ENCODE measurements at regions not wholly inside any gene's neighbourhood (a gene's known extent, or its start where the extent isn't known, plus 50 kb on each side); places are given as distances from the start of the nearest gene placed in this dataset.

- intact Hi-C loops (cut with micrococcal nuclease) = no loop called here
Measured at GRCh38 chr3:178060407-178060806, 475.8 kb upstream of the KCNMB2 start.

- intact Hi-C loops (cut with micrococcal nuclease) = no loop called here
Measured at GRCh38 chr3:178062126-178062525, 474.1 kb upstream of the KCNMB2 start.

DNA sequence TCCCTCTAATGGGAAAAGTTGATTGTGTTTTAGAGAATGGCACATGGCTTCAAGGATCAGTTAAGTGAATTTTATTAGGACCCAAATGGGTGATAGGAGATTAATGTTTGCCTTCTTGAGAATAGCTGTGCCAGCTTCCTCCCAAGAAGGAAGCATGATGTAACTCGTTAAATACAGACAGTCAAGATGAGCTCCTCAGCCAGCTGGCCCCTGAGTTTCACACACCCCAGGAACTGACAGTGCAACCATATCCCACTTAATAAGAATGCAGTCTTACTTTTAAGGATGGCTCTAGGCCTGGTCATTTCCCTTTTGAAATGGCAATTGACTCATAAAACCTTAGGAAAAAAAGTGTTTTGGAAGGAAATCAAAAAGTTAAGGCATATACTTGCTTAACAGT is 472.8 kb upstream of the KCNMB2 start:
- intact Hi-C loops (cut with micrococcal nuclease) = no loop called here

- intact Hi-C loops (cut with micrococcal nuclease) = no loop called here
Measured at GRCh38 chr3:178067721-178068120, 468.5 kb upstream of the KCNMB2 start.

DNA sequence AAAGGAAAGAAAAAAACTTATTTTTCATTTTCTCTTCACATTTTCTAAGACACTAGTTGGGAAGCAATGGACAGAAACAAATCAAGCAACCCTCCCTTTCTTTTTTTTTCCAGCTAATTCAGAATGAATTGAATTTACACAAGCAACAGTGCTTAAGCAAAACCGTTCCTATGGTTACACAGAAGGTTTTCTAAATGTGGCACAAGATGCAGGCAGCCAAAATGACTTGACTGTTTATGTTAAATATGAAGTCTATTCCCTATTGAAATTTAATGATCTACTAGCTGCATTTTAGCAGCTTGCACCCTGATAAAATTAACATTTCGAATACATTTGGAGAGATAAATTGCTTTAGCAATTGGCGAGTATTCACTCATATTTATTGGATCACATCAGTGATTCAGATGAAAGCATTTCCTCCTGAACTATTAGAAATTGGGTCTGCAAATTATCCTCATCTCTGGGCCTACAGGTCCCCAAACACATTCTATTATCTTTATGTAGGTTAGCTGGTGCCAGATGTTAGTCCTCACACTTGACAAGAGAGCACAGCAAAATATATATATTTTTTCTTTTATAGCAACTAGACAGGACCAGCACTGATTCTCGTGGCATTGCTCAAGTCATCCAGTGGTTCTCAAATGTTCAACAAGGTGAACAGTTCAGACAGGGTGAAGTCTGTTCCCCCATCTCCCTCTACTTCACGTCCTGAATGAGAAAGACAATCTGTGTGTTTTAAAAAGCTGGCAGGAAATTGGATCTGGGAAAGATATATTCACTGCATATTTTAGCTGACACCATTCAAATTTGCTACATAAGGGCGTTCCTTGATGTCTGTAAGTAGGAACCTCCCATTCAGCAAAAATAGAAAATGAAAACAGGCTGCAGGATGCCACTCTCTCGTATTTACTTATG is 463.6 kb upstream of the KCNMB2 start:
- intact Hi-C loops (cut with micrococcal nuclease) = no loop called here

DNA sequence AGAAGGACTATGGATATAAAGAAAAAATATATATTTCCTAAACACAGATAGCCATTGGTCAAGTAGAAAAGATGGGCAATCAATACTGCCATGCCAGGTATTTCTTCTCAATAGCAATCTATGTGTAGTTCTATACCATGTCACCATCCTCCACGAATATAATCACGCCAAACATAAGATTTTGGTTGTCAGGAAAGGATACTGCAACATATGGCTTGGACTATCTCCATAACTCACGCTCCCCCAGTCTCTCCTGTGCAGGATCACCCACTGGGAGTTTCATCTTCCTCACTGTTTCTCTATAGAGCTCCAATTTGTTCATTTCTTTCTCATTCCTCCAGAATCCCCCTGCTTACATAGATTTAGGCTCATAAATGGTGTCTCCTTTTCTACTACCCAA is 462.9 kb upstream of the KCNMB2 start:
- intact Hi-C loops (cut with micrococcal nuclease) = no loop called here

DNA sequence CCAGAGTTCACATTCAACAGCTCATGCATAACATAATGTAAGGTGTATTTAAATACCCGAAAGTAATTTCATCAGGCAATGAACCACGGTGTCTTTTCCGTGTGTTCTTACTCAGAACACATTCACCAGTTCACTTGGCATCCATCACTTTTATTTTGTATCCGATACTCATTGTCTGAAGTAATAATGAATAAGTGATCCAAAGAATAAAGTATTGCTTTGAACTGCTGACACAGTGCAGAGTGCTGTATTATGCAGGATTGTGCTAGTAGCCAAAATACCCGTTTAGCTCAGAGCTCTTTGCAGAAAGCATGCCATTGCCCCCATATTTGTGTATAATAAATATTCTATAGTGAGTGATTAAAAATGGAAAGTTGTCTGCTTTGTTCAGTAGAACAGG is 460.9 kb upstream of the KCNMB2 start:
- intact Hi-C loops (cut with micrococcal nuclease) = no loop called here

DNA sequence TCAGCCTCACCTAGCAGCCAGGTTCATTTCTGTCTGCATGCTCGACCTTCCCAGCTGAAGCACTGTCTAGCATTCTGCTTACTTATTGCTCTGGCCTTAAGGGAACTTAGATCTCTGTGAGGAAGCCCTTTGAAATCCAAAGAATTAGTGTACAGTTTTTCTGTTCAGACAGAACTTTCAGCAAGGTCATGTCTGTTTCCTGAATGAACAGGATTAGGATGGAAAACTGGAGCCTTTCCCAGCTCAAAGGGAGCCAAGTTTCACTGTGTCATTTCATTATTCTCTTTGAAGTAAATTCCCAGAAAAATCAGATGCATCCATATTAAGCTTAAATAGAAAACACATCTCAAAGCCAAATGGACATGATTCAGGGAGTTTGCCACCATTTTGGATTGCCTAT is 457.3 kb upstream of the KCNMB2 start:
- intact Hi-C loops (cut with micrococcal nuclease) = no loop called here

DNA sequence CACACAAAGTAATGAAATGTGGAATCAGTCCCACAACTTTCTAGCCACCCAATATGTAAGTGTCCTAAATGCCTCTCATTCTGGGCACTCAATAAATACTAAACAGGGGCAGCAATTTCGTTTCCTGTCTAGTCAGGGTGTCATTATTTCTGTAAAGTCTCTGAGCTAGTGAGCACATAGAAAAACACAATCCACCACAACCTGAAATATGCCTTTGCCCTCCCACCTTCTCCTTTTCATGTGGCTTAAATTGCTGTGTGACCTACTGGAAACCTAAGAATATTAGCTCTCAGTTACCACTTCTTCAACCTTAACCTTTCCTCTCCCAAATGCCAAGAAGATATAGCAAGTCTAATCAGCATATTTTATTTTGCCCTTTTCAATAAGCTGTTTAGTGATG is 456.3 kb upstream of the KCNMB2 start:
- intact Hi-C loops (cut with micrococcal nuclease) = no loop called here

GRCh38 chr3:178082326-178082906 is 453.8 kb upstream of the KCNMB2 start:
- intact Hi-C loops (cut with micrococcal nuclease) = no loop called here

DNA sequence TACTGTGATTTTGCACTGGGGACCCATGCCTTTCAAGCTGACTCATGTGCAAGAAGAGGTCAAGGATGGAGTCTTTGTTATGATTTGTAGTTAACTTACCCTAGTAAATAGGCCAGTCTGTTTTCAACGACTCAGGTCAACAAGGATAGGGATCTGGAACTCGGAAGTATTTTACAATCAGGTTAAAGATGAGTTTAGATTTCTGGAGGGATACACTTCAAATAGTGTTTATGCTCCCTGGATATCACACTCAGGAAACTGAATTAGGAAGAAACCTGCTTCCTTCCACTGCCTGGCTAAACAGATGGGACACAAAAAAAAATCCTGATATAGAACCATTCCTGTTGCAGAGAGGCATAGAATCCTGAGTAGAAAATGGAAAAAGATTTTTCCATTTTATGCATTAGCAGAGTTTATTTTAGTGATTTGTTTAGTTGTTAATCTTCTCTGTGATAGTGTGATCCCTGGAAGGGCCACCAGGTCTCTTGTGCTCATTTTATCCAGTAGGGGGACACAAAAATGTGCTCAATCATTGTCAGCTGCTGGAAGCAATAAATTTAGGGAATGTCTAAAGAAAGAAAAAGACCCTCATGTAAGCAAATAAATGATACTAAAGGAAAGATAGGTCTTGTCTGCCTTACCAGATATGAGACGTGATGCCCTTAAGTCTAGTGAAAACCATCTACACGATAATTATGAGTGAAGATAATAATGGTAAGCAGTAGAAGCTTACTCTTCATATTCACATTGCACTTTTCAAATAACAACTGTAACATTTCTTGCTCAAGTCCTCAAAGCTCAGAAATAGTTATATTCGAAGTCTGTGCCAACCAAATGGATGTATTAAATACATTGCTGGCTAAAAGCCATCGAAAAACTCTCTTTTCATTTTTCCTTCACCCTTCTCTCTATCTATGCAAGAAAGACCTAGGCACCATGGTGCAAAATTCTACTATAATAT is 452.1 kb upstream of the KCNMB2 start:
- intact Hi-C loops (cut with micrococcal nuclease) = loop anchor here (2.0 kb wide), 1 partner anchor 81 kb away; no protein-coding TSS in a partner anchor

GRCh38 chr3:178084938-178085816 is 451.1 kb upstream of the KCNMB2 start:
- intact Hi-C loops (cut with micrococcal nuclease) = loop anchor here (2.0 kb wide), 1 partner anchor 82 kb away; no protein-coding TSS in a partner anchor

GRCh38 chr3:178085817-178086123 is 450.5 kb upstream of the KCNMB2 start:
- intact Hi-C loops (cut with micrococcal nuclease) = loop anchor here (2.0 kb wide), 1 partner anchor 83 kb away; no protein-coding TSS in a partner anchor

GRCh38 chr3:178086144-178086825 is 450.0 kb upstream of the KCNMB2 start:
- intact Hi-C loops (cut with micrococcal nuclease) = no loop called here

DNA sequence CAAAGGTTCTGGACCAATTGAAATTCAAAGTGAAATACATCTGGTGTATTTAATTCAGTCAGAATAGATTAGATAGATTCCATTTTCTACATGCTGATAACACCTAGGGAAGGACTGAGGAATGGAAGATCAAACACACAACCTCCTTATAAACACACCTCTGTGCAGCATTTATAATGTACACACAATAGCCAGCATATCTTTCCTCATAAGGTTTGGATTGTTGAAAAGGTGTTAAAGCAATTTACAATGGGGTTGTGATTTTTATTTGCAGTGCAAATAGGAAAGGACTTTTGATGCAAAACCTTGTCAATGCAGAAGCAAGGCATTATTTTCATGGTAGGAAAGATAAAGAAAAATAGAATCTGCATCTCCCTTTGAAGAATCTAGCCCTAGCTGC is 448.9 kb upstream of the KCNMB2 start:
- intact Hi-C loops (cut with micrococcal nuclease) = no loop called here

DNA sequence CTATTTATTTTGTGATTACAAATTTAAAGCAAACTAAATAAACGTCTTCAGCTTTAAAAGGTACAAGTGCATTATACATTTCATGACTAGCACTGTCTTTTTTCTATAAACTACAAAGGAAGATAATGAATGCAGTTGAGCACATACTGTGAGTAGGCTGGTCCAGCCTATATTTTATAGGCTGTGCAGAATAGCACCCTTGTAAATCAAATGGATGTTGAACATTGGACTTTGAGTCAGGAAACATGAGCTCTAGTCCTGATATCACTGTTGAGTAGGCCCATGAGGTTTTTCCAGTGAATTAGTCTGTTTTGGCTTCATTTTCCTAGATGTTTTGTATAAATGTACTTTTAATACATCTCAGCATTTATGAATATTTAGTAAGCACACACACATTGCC is 447.3 kb upstream of the KCNMB2 start:
- intact Hi-C loops (cut with micrococcal nuclease) = no loop called here

DNA sequence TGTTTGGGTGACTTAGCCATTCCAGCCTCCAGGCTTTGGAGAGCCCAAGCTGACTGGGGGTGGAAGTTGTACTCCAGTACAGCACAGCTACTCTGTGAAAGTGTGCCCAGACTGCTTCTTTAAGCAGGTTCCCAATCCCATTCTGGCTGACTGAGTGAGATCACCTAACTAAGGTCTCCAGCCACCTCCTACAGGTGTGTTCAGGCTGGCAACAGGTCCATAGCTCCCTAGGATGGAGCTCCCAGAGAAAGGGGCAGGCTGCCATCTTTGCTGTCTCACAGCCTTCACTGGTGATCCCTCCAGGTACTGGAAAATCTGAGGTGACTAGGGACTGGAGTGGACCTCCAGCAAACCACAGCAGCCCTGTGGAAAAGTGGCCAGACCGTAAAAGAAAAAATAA is 445.3 kb upstream of the KCNMB2 start:
- intact Hi-C loops (cut with micrococcal nuclease) = no loop called here

DNA sequence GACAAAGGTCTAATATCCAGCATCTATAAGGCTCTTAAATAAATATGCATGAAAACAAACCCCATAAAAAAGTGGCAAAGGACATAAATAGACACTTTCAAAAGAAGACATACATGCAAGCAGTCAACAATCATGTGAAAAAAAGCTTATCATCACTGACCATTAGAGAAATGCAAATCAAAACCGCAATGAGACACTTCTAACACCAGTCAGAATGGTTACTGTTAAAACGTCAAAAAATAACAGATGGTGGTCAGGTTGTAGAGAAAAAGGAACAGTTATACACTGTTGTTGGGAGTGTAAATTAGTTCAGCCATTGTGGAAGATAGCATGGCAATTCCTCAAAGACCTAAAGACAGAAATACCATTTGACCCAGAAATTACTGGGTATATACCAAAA is 440.7 kb upstream of the KCNMB2 start:
- intact Hi-C loops (cut with micrococcal nuclease) = no loop called here

GRCh38 chr3:178096955-178097354 is 439.3 kb upstream of the KCNMB2 start:
- intact Hi-C loops (cut with micrococcal nuclease) = no loop called here

DNA sequence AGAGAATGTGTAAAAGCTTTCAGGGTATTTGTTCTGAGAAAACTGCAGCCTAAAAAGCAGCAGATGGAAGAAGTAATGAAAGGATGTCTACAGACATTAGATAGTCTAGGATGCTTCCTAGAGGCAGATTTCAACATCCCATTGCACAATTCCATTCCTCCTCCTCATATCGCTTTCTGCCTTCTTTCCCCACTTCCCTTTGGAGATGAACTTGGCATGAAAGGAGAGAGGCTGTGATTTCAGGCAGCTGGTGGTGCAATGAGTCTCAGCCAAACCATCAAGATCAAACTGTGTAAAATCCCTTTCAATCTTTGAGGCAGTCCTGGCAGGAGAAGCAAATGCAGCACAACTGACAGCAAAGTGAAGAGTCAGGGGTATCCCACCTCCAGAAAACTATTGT is 438.7 kb upstream of the KCNMB2 start:
- intact Hi-C loops (cut with micrococcal nuclease) = no loop called here
